ENCODE measurements at regions not wholly inside any gene's neighbourhood (a gene's known extent, or its start where the extent isn't known, plus 50 kb on each side); places are given as distances from the start of the nearest gene placed in this dataset.

DNA sequence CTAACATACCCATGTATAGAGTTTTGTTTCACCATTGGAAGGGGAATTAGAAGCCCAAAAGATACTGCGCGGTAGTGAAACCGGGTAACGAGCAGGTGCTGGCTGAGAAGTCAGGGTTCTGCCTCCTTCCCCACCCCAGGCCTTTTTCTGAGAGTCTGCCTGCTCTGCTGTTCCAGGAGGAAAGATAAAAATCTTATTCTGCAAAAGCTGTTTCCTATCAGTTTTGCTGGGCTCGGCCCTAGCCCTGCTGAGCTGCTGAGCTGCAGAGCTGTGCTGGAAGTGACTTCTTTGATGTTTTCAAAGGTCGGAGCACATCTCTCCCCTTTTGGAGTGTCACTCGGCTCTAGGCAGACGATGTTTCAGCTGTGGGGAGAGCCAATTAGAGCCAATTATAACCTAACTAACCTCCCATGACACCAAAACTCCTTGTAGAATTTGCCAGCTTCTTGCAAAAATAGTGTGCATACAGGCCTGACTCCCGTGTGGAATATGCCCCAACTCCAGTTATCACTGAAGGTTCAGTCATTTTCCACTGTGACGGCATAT is 59.4 kb downstream of the SPATA19 start:
- H3K9me3 ChIP-seq (ENCODE audit: low read length), result peaks cover 6% of the 10 kb centered on the region
- no peaks in the 10 kb centered on the region for H3F3A ChIP-seq (ENCODE audit: insufficient read depth, low read length, poor library complexity, severe bottlenecking)
- H2AFZ ChIP-seq (ENCODE audit: low read depth, low read length), result no peak overlapping the region
- H3K4me3 ChIP-seq (ENCODE audit: low read length), result no peak overlapping the region
- TF ChIP-seq POLR2AphosphoS5 (IDR thresholded peaks at IDR 0.05) (no peak), REST (IDR thresholded peaks at IDR 0.05; ENCODE audit: borderline replicate concordance) (no peak), CTCF (IDR thresholded peaks at IDR 0.05; ENCODE audit: poor library complexity, severe bottlenecking) (no peak), TAF1 (IDR thresholded peaks at IDR 0.05; ENCODE audit: low read depth) (no peak), EZH2 (IDR thresholded peaks at IDR 0.05; ENCODE audit: borderline replicate concordance, insufficient read depth, low read length, poor library complexity, severe bottlenecking) (no peak), SMC3 (conservative IDR thresholded peaks at IDR 0.05; ENCODE audit: poor library complexity) (no peak), EP300 (conservative IDR thresholded peaks at IDR 0.05; ENCODE audit: poor library complexity, severe bottlenecking) (no peak), RAD21 (conservative IDR thresholded peaks at IDR 0.05) (no peak), MXI1 (conservative IDR thresholded peaks at IDR 0.05; ENCODE audit: poor library complexity, severe bottlenecking) (no peak)
- no peak overlapping the region for H3K9ac ChIP-seq (ENCODE audit: low read length)
- H3K27me3 ChIP-seq (ENCODE audit: insufficient read depth, low read depth, low read length), result peaks cover 5% of the 10 kb centered on the region
- no peak overlapping the region for H3K4me2 ChIP-seq (ENCODE audit: low read length)
- no peaks in the 10 kb centered on the region for H3K9me2 ChIP-seq (ENCODE audit: insufficient read depth, low read length)
- H3K36me3 ChIP-seq (ENCODE audit: insufficient read depth, low read length), result no peaks in the 10 kb centered on the region
- H3K79me2 ChIP-seq (replicated peaks; ENCODE audit: insufficient read depth, low read length), result no peaks in the 10 kb centered on the region
- no peak overlapping the region for H3K27ac ChIP-seq (ENCODE audit: low read length)
- H4K20me1 ChIP-seq (ENCODE audit: insufficient read depth), result no peaks in the 10 kb centered on the region

- no peaks in the 10 kb centered on the region for H3K36me3 ChIP-seq (ENCODE audit: insufficient read depth, low read length)
- H2AFZ ChIP-seq (ENCODE audit: low read depth, low read length), result no peak overlapping the region
- H3K9me2 ChIP-seq (ENCODE audit: insufficient read depth, low read length), result no peaks in the 10 kb centered on the region
- no peak overlapping the region for H3K9ac ChIP-seq (ENCODE audit: low read length)
- H4K20me1 ChIP-seq (ENCODE audit: insufficient read depth), result no peaks in the 10 kb centered on the region
- H3K4me3 ChIP-seq (ENCODE audit: low read length), result no peak overlapping the region
- no peak for TF ChIP-seq CTCF (IDR thresholded peaks at IDR 0.05; ENCODE audit: poor library complexity, severe bottlenecking)
- TF ChIP-seq TAF1 (IDR thresholded peaks at IDR 0.05; ENCODE audit: low read depth), result no peak
- TF ChIP-seq EP300 (conservative IDR thresholded peaks at IDR 0.05; ENCODE audit: poor library complexity, severe bottlenecking), result no peak
- no peak for TF ChIP-seq RAD21 (conservative IDR thresholded peaks at IDR 0.05)
- TF ChIP-seq REST (IDR thresholded peaks at IDR 0.05; ENCODE audit: borderline replicate concordance), result no peak
- H3K27ac ChIP-seq (ENCODE audit: low read length), result no peak overlapping the region
- H3K79me2 ChIP-seq (replicated peaks; ENCODE audit: insufficient read depth, low read length), result no peaks in the 10 kb centered on the region
- no peaks in the 10 kb centered on the region for H3F3A ChIP-seq (ENCODE audit: insufficient read depth, low read length, poor library complexity, severe bottlenecking)
- H3K27me3 ChIP-seq (ENCODE audit: insufficient read depth, low read depth, low read length), result peaks cover 5% of the 10 kb centered on the region
- H3K4me2 ChIP-seq (ENCODE audit: low read length), result no peak overlapping the region
- peaks cover 6% of the 10 kb centered on the region for H3K9me3 ChIP-seq (ENCODE audit: low read length)
Measured at GRCh38 chr11:133784359-133784758, 61.0 kb downstream of the SPATA19 start.

Measured in neural cell (in vitro differentiated cells).